Activated CD4-positive, alpha-beta T cell treated with anti-CD3 and anti-CD28 coated beads, Interleukin-2, amount 10 ng/mL, durations not matched to agents 7 days and 5 days (primary cell): ENCODE measurements at regions not wholly inside any gene's neighbourhood (a gene's known extent, or its start where the extent isn't known, plus 50 kb on each side); places are given as distances from the start of the nearest gene placed in this dataset.

ENCODE experiments used
- CTCF ChIA-PET: fragments of 350-600 bp; sonication (Branson Sonifier 250); formaldehyde crosslinking; loops from one replicate; lab custom pipeline; 2021; ENCODE audit warnings: antibody characterized with exemption; lab: Charles Lee
- POLR2A ChIA-PET: fragments of 350-600 bp; sonication (Branson Sonifier 250); formaldehyde crosslinking; loops from one replicate; lab custom pipeline; 2021; ENCODE audit warnings: antibody characterized with exemption; lab: Charles Lee
- DNase-seq: peaks from one replicate; pipeline ENCODE4 v3.0.0-alpha.2; 2020
- H3K27ac Mint-ChIP-seq: one replicate; pipeline ENCODE4 v1.8.0; 2021; ENCODE audit warnings: mild to moderate bottlenecking, moderate library complexity, mixed read lengths
- H3K27me3 Mint-ChIP-seq: one replicate; pipeline ENCODE4 v1.8.0; 2021; ENCODE audit warnings: mixed read lengths
- H3K36me3 Mint-ChIP-seq: one replicate; pipeline ENCODE4 v1.8.0; 2021; ENCODE audit warnings: low read depth, mixed read lengths
- H3K4me1 Mint-ChIP-seq: one replicate; pipeline ENCODE4 v1.8.0; 2021; ENCODE audit warnings: mixed read lengths
- H3K4me3 Mint-ChIP-seq: one replicate; pipeline ENCODE4 v1.8.0; 2021; ENCODE audit warnings: mild to moderate bottlenecking, moderate library complexity, mixed read lengths
- H3K9me3 Mint-ChIP-seq: one replicate; pipeline ENCODE4 v1.8.0; 2021; ENCODE audit warnings: mixed read lengths

GRCh38 chr16:18068477-18068876 is 268.1 kb downstream of the NPIPA8 start:
- ChIA-PET POLR2A (no interaction called here), CTCF (no interaction called here)
- H3K27me3 Mint-ChIP-seq, result peaks cover 4% of the 10 kb centered on the region
- H3K4me1 Mint-ChIP-seq, result no peaks in the 10 kb centered on the region
- no peak for DNase-seq
- peaks cover 4% of the 10 kb centered on the region for H3K9me3 Mint-ChIP-seq
- no peak overlapping the region for H3K27ac Mint-ChIP-seq
- no peak overlapping the region for H3K4me3 Mint-ChIP-seq
- H3K36me3 Mint-ChIP-seq, result no peaks in the 10 kb centered on the region

- peaks cover 4% of the 10 kb centered on the region for H3K27me3 Mint-ChIP-seq
- POLR2A ChIA-PET, result no interaction called here
- DNase-seq, result no peak
These were observed 273.8 kb downstream of the NPIPA8 start for GRCh38 chr16:18062713-18063112.

GRCh38 chr16:18060351-18060750 is 276.2 kb downstream of the NPIPA8 start:
- H3K27ac Mint-ChIP-seq, result no peak overlapping the region
- no peaks in the 10 kb centered on the region for H3K4me1 Mint-ChIP-seq
- H3K9me3 Mint-ChIP-seq, result no peaks in the 10 kb centered on the region
- H3K36me3 Mint-ChIP-seq, result no peaks in the 10 kb centered on the region
- DNase-seq, result no peak
- no peak overlapping the region for H3K4me3 Mint-ChIP-seq
- POLR2A ChIA-PET, result no interaction called here
- H3K27me3 Mint-ChIP-seq, result peaks cover 4% of the 10 kb centered on the region
- CTCF ChIA-PET, result no interaction called here

More at GRCh38 chr16:18062713-18063112, 273.8 kb downstream of the NPIPA8 start:
- no peaks in the 10 kb centered on the region for H3K9me3 Mint-ChIP-seq
- no peaks in the 10 kb centered on the region for H3K36me3 Mint-ChIP-seq
- CTCF ChIA-PET, result no interaction called here
- H3K4me1 Mint-ChIP-seq, result no peaks in the 10 kb centered on the region
- no peak overlapping the region for H3K4me3 Mint-ChIP-seq
- H3K27ac Mint-ChIP-seq, result no peak overlapping the region

- Mint-ChIP-seq H3K36me3 (no peaks in the 10 kb centered on the region), H3K9me3 (no peaks in the 10 kb centered on the region), H3K27ac (no peak overlapping the region), H3K4me1 (no peaks in the 10 kb centered on the region), H3K4me3 (no peak overlapping the region), H3K27me3 (peaks cover 1% of the 10 kb centered on the region)
- ChIA-PET CTCF (no interaction called here), POLR2A (no interaction called here)
- no peak for DNase-seq
These were observed 277.0 kb downstream of the NPIPA8 start for GRCh38 chr16:18059577-18059976.

GRCh38 chr16:18059089-18059488 is 277.4 kb downstream of the NPIPA8 start:
- no peak overlapping the region for H3K4me3 Mint-ChIP-seq
- no peak overlapping the region for H3K27ac Mint-ChIP-seq
- ChIA-PET POLR2A (no interaction called here), CTCF (no interaction called here)
- no peak for DNase-seq
- no peaks in the 10 kb centered on the region for H3K9me3 Mint-ChIP-seq
- no peaks in the 10 kb centered on the region for H3K36me3 Mint-ChIP-seq
- no peaks in the 10 kb centered on the region for H3K4me1 Mint-ChIP-seq
- peaks cover 1% of the 10 kb centered on the region for H3K27me3 Mint-ChIP-seq

GRCh38 chr16:18055411-18055916 is 281.1 kb downstream of the NPIPA8 start:
- Mint-ChIP-seq H3K27me3 (no peaks in the 10 kb centered on the region), H3K4me3 (no peak overlapping the region)
- CTCF ChIA-PET, result no interaction called here

GRCh38 chr16:18050777-18051176 is 285.8 kb downstream of the NPIPA8 start:
- no peaks in the 10 kb centered on the region for H3K4me1 Mint-ChIP-seq
- no peak overlapping the region for H3K27ac Mint-ChIP-seq
- POLR2A ChIA-PET, result no interaction called here
- CTCF ChIA-PET, result no interaction called here
- DNase-seq, result no peak
- H3K9me3 Mint-ChIP-seq, result no peaks in the 10 kb centered on the region
- H3K4me3 Mint-ChIP-seq, result no peak overlapping the region
- H3K27me3 Mint-ChIP-seq, result no peaks in the 10 kb centered on the region
- no peaks in the 10 kb centered on the region for H3K36me3 Mint-ChIP-seq

More at GRCh38 chr16:18055411-18055916, 281.1 kb downstream of the NPIPA8 start:
- Mint-ChIP-seq H3K9me3 (no peaks in the 10 kb centered on the region), H3K36me3 (no peaks in the 10 kb centered on the region), H3K4me1 (no peaks in the 10 kb centered on the region), H3K27ac (no peak overlapping the region)
- POLR2A ChIA-PET, result no interaction called here
- no peak for DNase-seq

GRCh38 chr16:18050234-18050633 is 286.3 kb downstream of the NPIPA8 start:
- no peaks in the 10 kb centered on the region for H3K27me3 Mint-ChIP-seq
- no peaks in the 10 kb centered on the region for H3K36me3 Mint-ChIP-seq
- ChIA-PET POLR2A (no interaction called here), CTCF (no interaction called here)
- no peak for DNase-seq
- H3K9me3 Mint-ChIP-seq, result no peaks in the 10 kb centered on the region
- H3K4me3 Mint-ChIP-seq, result no peak overlapping the region
- no peaks in the 10 kb centered on the region for H3K4me1 Mint-ChIP-seq
- H3K27ac Mint-ChIP-seq, result no peak overlapping the region

GRCh38 chr16:18049547-18050133 is 286.9 kb downstream of the NPIPA8 start:
- DNase-seq, result no peak
- H3K27me3 Mint-ChIP-seq, result no peaks in the 10 kb centered on the region
- H3K9me3 Mint-ChIP-seq, result no peaks in the 10 kb centered on the region
- H3K36me3 Mint-ChIP-seq, result no peaks in the 10 kb centered on the region
- ChIA-PET POLR2A (no interaction called here), CTCF (no interaction called here)
- H3K4me1 Mint-ChIP-seq, result no peaks in the 10 kb centered on the region
- H3K4me3 Mint-ChIP-seq, result no peak overlapping the region
- no peak overlapping the region for H3K27ac Mint-ChIP-seq

- no peaks in the 10 kb centered on the region for H3K27me3 Mint-ChIP-seq
- no peak overlapping the region for H3K27ac Mint-ChIP-seq
- no peaks in the 10 kb centered on the region for H3K36me3 Mint-ChIP-seq
- POLR2A ChIA-PET, result no interaction called here
- DNase-seq, result no peak
- H3K4me3 Mint-ChIP-seq, result no peak overlapping the region
- H3K4me1 Mint-ChIP-seq, result no peaks in the 10 kb centered on the region
- no peaks in the 10 kb centered on the region for H3K9me3 Mint-ChIP-seq
- CTCF ChIA-PET, result no interaction called here
These were observed 287.5 kb downstream of the NPIPA8 start for GRCh38 chr16:18048853-18049546.

- CTCF ChIA-PET, result no interaction called here
- Mint-ChIP-seq H3K27me3 (no peaks in the 10 kb centered on the region), H3K4me3 (no peak overlapping the region), H3K36me3 (no peaks in the 10 kb centered on the region), H3K4me1 (no peaks in the 10 kb centered on the region), H3K9me3 (no peaks in the 10 kb centered on the region), H3K27ac (no peak overlapping the region)
- no peak for DNase-seq
- POLR2A ChIA-PET, result no interaction called here
These were observed 288.8 kb downstream of the NPIPA8 start for GRCh38 chr16:18047761-18048160.

- H3K36me3 Mint-ChIP-seq, result no peaks in the 10 kb centered on the region
- ChIA-PET POLR2A (no interaction called here), CTCF (no interaction called here)
- H3K4me3 Mint-ChIP-seq, result no peak overlapping the region
- no peak overlapping the region for H3K27ac Mint-ChIP-seq
- H3K27me3 Mint-ChIP-seq, result no peaks in the 10 kb centered on the region
- no peaks in the 10 kb centered on the region for H3K9me3 Mint-ChIP-seq
- no peak for DNase-seq
- H3K4me1 Mint-ChIP-seq, result no peaks in the 10 kb centered on the region
These were observed 291.2 kb downstream of the NPIPA8 start for GRCh38 chr16:18045356-18045755.

GRCh38 chr16:18041864-18042834 is 294.4 kb downstream of the NPIPA8 start:
- Mint-ChIP-seq H3K36me3 (no peaks in the 10 kb centered on the region), H3K4me1 (no peaks in the 10 kb centered on the region), H3K9me3 (no peaks in the 10 kb centered on the region), H3K27ac (no peak overlapping the region), H3K27me3 (no peaks in the 10 kb centered on the region), H3K4me3 (no peak overlapping the region)
- DNase-seq, result no peak
- POLR2A ChIA-PET, result no interaction called here
- CTCF ChIA-PET, result no interaction called here
